Glutamatergic neuron (in vitro differentiated cells): ENCODE measurements at regions not wholly inside any gene's neighbourhood (a gene's known extent, or its start where the extent isn't known, plus 50 kb on each side); places are given as distances from the start of the nearest gene placed in this dataset.

Source experiments
- DNase-seq: peaks from one replicate; pipeline ENCODE4 v3.0.0; 2022
- H3K27ac Mint-ChIP-seq: one replicate; pipeline ENCODE4 v1.8.0; 2020; ENCODE audit warnings: mild to moderate bottlenecking, mixed read lengths, inconsistent platforms; ENCODE audit not compliant: unreplicated experiment
- H3K27me3 Mint-ChIP-seq: one replicate; pipeline ENCODE4 v1.8.0; 2020; ENCODE audit warnings: mild to moderate bottlenecking, moderate library complexity, mixed read lengths, inconsistent platforms; ENCODE audit not compliant: unreplicated experiment
- H3K36me3 Mint-ChIP-seq: one replicate; pipeline ENCODE4 v1.8.0; 2020; ENCODE audit warnings: mild to moderate bottlenecking, mixed read lengths, inconsistent platforms; ENCODE audit not compliant: unreplicated experiment
- H3K4me1 Mint-ChIP-seq: one replicate; pipeline ENCODE4 v1.8.0; 2020; ENCODE audit warnings: mild to moderate bottlenecking, low read depth, mixed read lengths, inconsistent platforms; ENCODE audit not compliant: unreplicated experiment
- H3K4me3 Mint-ChIP-seq: one replicate; pipeline ENCODE4 v1.8.0; 2020; ENCODE audit warnings: mild to moderate bottlenecking, mixed read lengths, inconsistent platforms; ENCODE audit not compliant: unreplicated experiment
- H3K9me3 Mint-ChIP-seq: one replicate; pipeline ENCODE4 v1.8.0; 2020; ENCODE audit warnings: mild to moderate bottlenecking, moderate library complexity, mixed read lengths, inconsistent platforms; ENCODE audit not compliant: unreplicated experiment
- CTCF ChIP-seq: fragments of 200-600 bp; sonication (generic); IDR thresholded peaks from one replicate; pipeline ENCODE4 v1.5.0; 2021; ENCODE audit not compliant: partially characterized antibody, unreplicated experiment

DNA sequence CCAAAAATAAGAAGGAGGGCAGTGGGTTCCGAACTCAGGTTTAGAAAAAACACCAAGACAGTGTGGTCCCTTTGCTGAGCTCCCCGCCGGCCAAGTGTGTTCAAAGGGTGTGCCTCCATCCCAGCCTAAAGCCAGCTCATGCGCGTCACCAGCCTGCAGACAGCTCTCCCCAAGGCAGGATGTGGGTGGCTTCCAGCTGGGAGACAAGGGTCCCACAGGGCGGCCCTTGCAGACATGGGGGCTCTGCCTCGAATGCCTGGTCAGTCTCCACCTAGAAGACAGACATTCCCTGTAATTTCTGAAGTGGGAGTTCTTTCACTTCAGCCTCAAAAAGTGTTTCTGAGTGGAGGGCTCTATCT lies 135.8 kb upstream of the GPC1 start:
- H3K27ac Mint-ChIP-seq = no peak overlapping the region

GRCh38 chr2:240300261-240300821 lies 135.1 kb upstream of the GPC1 start:
- Mint-ChIP-seq H3K9me3 (peaks cover 2% of the 10 kb centered on the region), H3K36me3 (peaks cover 4% of the 10 kb centered on the region), H3K27me3 (peaks cover 4% of the 10 kb centered on the region), H3K4me3 (no peak overlapping the region), H3K4me1 (peaks cover 6% of the 10 kb centered on the region), H3K27ac (no peak overlapping the region)
- DNase-seq = no peak
- TF ChIP-seq CTCF = no peak

More for the DNA sequence above, 135.8 kb upstream of the GPC1 start:
- peaks cover 4% of the 10 kb centered on the region for H3K27me3 Mint-ChIP-seq
- no peak for TF ChIP-seq CTCF
- peaks cover 4% of the 10 kb centered on the region for H3K36me3 Mint-ChIP-seq
- DNase-seq = no peak
- no peak overlapping the region for H3K4me3 Mint-ChIP-seq
- H3K9me3 Mint-ChIP-seq = peaks cover 2% of the 10 kb centered on the region
- H3K4me1 Mint-ChIP-seq = peaks cover 5% of the 10 kb centered on the region

DNA sequence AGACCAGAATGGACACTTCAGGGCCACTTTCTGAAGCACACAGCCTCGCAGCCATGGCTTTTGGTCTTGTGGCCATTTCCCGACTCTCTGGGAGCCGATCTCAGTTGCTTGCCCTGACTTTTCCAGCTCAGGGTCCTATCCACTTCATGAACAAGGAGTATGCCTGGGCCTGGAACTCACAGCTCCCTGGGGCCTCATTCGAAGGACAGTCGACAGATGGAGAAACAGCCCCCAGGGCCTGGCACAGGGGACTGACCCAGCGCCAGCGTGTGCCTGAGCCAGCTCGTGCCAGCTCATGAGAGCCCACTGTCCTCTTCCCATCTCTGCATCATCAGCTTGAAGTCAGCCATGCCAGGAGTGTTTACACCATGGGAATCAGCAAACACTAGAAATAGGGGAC lies 134.6 kb upstream of the GPC1 start:
- Mint-ChIP-seq H3K27me3 (peaks cover 4% of the 10 kb centered on the region), H3K4me1 (peaks cover 7% of the 10 kb centered on the region), H3K9me3 (peaks cover 2% of the 10 kb centered on the region), H3K4me3 (no peak overlapping the region), H3K27ac (no peak overlapping the region), H3K36me3 (peaks cover 4% of the 10 kb centered on the region)
- no peak for TF ChIP-seq CTCF
- no peak for DNase-seq

- peaks cover 4% of the 10 kb centered on the region for H3K27me3 Mint-ChIP-seq
- no peak for DNase-seq
- H3K36me3 Mint-ChIP-seq = peaks cover 4% of the 10 kb centered on the region
- no peak overlapping the region for H3K4me3 Mint-ChIP-seq
- H3K27ac Mint-ChIP-seq = no peak overlapping the region
- peaks cover 2% of the 10 kb centered on the region for H3K9me3 Mint-ChIP-seq
- TF ChIP-seq CTCF = no peak
- H3K4me1 Mint-ChIP-seq = peaks cover 5% of the 10 kb centered on the region
These were observed 134.1 kb upstream of the GPC1 start for GRCh38 chr2:240301256-240301795.

GRCh38 chr2:240302041-240302440 lies 133.4 kb upstream of the GPC1 start:
- Mint-ChIP-seq H3K36me3 (peaks cover 4% of the 10 kb centered on the region), H3K9me3 (peaks cover 2% of the 10 kb centered on the region), H3K27me3 (peaks cover 4% of the 10 kb centered on the region), H3K4me3 (no peak overlapping the region), H3K27ac (no peak overlapping the region), H3K4me1 (peaks cover 5% of the 10 kb centered on the region)
- no peak for TF ChIP-seq CTCF
- no peak for DNase-seq
